HUES64 (cell line): ENCODE measurements at regions not wholly inside any gene's neighbourhood (a gene's known extent, or its start where the extent isn't known, plus 50 kb on each side); places are given as distances from the start of the nearest gene placed in this dataset.

Experiments
- H3K27ac ChIP-seq: 2 replicates; pipeline ENCODE4 v1.7.0; 2013; ENCODE audit warnings: low read depth, low read length, inconsistent platforms
- H3K27me3 ChIP-seq: 2 replicates; pipeline ENCODE4 v1.6.1; 2013; ENCODE audit warnings: mild to moderate bottlenecking, low read length; ENCODE audit not compliant: insufficient read depth
- H3K36me3 ChIP-seq: 2 replicates; pipeline ENCODE4 v1.6.1; 2013; ENCODE audit warnings: mild to moderate bottlenecking, low read length; ENCODE audit not compliant: insufficient read depth
- H3K4me1 ChIP-seq: 2 replicates; pipeline ENCODE4 v1.6.1; 2013; ENCODE audit warnings: mild to moderate bottlenecking, low read length, moderate library complexity; ENCODE audit not compliant: insufficient read depth
- H3K4me3 ChIP-seq: 2 replicates; pipeline ENCODE4 v1.5.1; 2013; ENCODE audit warnings: mild to moderate bottlenecking, low read length, moderate library complexity
- H3K9ac ChIP-seq: 2 replicates; pipeline ENCODE4 v1.6.1; 2013; ENCODE audit warnings: mild to moderate bottlenecking, low read depth, low read length
- H3K9me3 ChIP-seq: 2 replicates; pipeline ENCODE4 v1.6.1; 2013; ENCODE audit warnings: low read depth, low read length; ENCODE audit not compliant: insufficient read depth
- WGBS: fragments of 150-250, 120-280 bp; methylation state at CpG from one replicate; pipeline ENCODE4 v1.1.7; 2013; ENCODE audit warnings: missing lambda C conversion rate; 5-methylcytosine and 5-hydroxymethylcytosine counted together

DNA sequence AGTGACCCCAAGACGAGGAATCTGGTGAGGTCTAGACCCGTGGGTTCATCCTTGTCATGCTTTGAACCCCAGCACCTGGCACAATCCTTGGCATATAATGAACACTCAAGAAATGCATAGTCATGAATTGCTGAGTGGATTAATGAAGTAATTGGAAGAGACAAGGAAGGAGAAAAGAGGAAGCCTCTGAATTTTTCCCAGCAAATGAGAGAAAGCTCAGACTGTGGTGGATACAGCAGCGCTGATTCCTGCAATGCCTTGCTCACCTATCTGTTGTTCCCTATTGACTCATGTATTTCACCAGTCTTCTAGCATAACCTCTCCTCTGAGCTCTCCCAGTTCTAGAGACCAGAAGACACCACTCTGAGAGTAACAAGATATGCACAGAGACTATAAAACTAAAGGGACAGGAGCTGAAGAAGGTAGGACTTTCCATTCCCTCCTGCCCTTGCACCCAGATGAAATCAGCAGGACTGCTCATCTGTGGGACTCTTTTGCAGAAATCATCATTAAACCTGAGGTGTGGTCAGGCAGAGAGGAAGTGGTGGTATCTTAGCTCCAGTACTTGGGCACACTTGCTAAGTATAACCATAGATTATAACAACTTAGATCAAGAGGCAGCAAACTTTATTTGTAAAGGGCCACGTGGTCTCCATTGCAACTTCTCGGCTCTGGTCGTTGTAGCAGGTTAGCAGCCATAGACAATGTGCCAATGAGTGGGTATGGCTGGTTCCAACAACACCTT lies 102.8 kb downstream of the MAF start:
- H3K4me1 ChIP-seq = no peaks in the 10 kb centered on the region
- no peak overlapping the region for H3K4me3 ChIP-seq
- no peak overlapping the region for H3K9ac ChIP-seq
- 93% methylated on average over 6 of the region's 6 CpGs for WGBS
- no peak overlapping the region for H3K27ac ChIP-seq
- H3K9me3 ChIP-seq = no peaks in the 10 kb centered on the region
- H3K36me3 ChIP-seq = no peaks in the 10 kb centered on the region
- H3K27me3 ChIP-seq = no peaks in the 10 kb centered on the region

DNA sequence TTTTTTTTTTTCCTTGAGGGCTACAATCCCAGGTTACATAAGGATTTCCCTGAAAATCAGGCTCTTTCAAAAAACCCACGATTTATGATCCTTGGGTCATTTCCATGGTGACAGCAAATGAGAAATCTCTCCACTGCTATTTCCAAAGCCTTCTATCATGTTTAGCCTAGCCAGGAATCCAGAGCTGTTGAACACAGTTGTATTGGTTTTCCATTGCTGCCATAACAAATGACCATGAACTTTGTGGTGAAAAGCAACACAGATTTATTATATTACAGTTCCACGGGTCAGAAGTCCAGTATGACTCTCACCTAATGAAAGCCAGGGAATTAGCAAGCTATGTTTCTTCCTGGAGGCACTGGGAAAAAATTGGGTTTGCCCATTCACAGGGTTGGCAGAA lies 106.6 kb downstream of the MAF start:
- Histone ChIP-seq H3K4me1 (no peaks in the 10 kb centered on the region), H3K9me3 (no peaks in the 10 kb centered on the region), H3K36me3 (no peaks in the 10 kb centered on the region), H3K27me3 (no peaks in the 10 kb centered on the region), H3K4me3 (no peak overlapping the region), H3K9ac (no peak overlapping the region), H3K27ac (no peak overlapping the region)
- 95% methylated on average over 2 of the region's 2 CpGs for WGBS

DNA sequence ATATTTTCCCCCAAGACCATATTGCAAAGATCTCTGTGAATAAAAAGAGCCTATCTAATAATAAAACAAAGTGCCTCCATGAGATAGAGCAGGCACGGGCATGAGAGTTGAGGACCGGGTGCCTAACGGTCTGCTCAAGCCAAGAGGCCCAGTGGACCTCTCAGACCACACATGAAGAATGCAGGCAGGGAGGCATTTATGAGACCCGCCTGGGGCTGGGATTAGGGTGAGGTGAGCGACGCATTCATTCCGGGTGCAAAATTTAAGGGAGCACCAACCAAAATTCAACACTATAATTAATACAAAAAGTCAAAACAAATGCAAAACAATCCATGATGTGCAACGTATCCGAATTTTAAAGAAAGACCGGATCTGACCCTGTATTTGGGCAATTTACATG lies 108.5 kb downstream of the MAF start:
- Histone ChIP-seq H3K27ac (no peak overlapping the region), H3K36me3 (no peaks in the 10 kb centered on the region), H3K4me3 (no peak overlapping the region), H3K27me3 (no peaks in the 10 kb centered on the region), H3K4me1 (no peaks in the 10 kb centered on the region), H3K9ac (no peak overlapping the region), H3K9me3 (no peaks in the 10 kb centered on the region)
- WGBS = 85% methylated on average over 10 of the region's 10 CpGs

DNA sequence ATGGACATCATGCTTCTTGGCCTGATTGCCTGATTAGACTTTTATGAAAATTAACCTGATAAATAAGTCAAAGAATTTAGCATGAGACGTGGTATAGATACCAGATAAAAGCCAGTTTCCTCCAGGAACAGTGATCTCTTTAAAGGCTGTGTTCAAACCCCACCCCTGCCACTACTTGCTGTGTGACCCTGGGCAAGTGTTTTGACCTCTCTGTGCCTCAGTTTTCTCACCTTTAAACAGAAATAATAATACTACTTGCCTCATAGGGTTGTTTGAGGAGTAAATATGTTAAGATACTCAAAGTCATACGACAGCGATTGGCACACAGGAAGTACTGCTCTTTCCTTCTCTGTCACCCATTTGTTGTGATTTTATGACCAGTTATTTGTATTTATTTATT lies 115.5 kb downstream of the MAF start:
- Histone ChIP-seq H3K4me3 (no peak overlapping the region), H3K27me3 (no peaks in the 10 kb centered on the region), H3K4me1 (no peaks in the 10 kb centered on the region), H3K27ac (no peak overlapping the region), H3K9ac (no peak overlapping the region), H3K36me3 (no peaks in the 10 kb centered on the region), H3K9me3 (no peaks in the 10 kb centered on the region)
- 90% methylated on average over 1 of the region's 3 CpGs for WGBS

DNA sequence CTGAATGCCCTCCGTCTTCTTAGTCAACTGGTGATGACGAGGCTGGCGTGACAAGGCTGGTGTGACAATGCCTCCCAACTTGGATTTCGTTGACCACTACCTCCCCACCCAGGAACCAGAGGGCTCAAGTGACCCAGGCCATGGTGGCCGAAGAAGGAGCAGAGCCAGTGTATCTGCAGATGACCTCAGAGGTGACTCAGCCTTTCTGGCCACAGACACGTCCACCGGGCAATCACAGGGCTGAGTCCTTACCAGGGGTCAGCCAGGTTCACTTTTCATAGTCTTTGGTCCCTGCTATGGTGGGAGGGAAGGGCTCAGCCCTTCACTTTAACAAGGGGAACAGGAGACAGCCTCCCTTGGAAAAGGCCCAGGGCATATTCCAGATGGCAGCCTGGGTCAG lies 116.3 kb downstream of the MAF start:
- Histone ChIP-seq H3K4me3 (no peak overlapping the region), H3K27ac (no peak overlapping the region), H3K9me3 (no peaks in the 10 kb centered on the region), H3K9ac (no peak overlapping the region), H3K4me1 (no peaks in the 10 kb centered on the region), H3K27me3 (no peaks in the 10 kb centered on the region), H3K36me3 (no peaks in the 10 kb centered on the region)
- 93% methylated on average over 7 of the region's 7 CpGs for WGBS

DNA sequence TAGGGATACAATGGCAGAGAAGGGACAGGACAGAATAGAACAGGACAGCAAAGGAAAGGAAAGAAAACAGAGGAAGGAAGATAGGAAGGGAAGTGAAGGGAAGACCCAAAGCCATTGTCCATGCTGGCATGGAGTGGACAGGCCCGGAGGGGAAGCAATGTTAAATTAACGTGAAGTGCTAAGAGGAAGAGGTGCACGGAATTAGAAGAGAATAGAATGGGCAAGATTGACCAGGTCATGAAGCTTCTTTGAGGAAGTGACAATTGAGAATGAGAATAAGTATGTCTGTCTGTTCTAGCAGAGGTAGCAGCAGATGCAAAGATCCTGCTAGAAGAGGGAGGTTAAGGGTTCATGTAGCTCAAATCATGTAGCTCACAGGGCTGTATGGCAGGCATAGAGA lies 117.2 kb downstream of the MAF start:
- H3K27ac ChIP-seq = no peak overlapping the region
- no peaks in the 10 kb centered on the region for H3K4me1 ChIP-seq
- 90% methylated on average over 3 of the region's 3 CpGs for WGBS
- no peaks in the 10 kb centered on the region for H3K9me3 ChIP-seq
- no peak overlapping the region for H3K4me3 ChIP-seq
- no peaks in the 10 kb centered on the region for H3K27me3 ChIP-seq
- H3K36me3 ChIP-seq = no peaks in the 10 kb centered on the region
- no peak overlapping the region for H3K9ac ChIP-seq

DNA sequence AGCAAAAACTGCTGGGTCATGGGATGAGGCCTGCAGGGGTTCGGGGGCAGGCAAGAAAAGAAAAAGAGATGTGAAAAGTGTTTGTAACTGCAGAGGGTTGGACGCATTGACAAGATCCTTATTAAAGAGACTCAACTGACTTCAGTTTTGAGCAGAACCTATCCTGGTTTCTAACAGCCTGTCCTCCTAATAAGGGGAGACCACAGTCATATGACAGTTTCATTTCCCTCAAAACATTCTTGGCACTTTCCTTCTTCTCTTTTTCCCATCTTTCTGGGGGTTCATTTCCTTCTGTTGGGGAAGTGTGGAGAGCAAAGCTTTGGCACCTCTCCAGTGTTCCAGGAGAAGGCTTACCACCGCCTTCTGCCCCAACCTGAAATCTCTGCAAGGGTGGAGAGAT lies 118.5 kb downstream of the MAF start:
- Histone ChIP-seq H3K4me1 (no peaks in the 10 kb centered on the region), H3K36me3 (no peaks in the 10 kb centered on the region), H3K4me3 (no peak overlapping the region), H3K9me3 (no peaks in the 10 kb centered on the region), H3K27me3 (no peaks in the 10 kb centered on the region), H3K9ac (no peak overlapping the region), H3K27ac (no peak overlapping the region)
- WGBS = 92% methylated on average over 3 of the region's 3 CpGs

DNA sequence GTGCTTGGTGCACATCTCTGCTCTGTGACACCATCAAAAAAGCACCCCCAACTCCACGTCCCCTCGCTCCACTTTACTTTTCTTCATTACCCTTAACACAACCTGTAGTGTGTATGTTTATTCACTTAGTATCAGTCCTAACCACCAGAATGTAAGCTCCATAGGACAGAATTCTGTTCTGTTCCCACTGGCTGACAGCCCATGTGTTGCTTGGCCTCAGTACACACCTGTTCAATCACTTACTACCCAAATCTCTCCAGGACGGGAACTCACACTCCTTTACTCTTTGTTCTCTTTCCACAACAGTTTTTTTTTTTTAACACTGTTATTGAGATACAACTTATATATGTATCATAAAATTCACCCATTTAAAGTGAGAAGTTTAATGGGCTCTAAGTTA lies 119.6 kb downstream of the MAF start:
- Histone ChIP-seq H3K4me1 (no peaks in the 10 kb centered on the region), H3K27ac (no peak overlapping the region), H3K9ac (no peak overlapping the region), H3K4me3 (no peak overlapping the region), H3K36me3 (no peaks in the 10 kb centered on the region), H3K9me3 (no peaks in the 10 kb centered on the region), H3K27me3 (no peaks in the 10 kb centered on the region)
- 94% methylated on average over 3 of the region's 3 CpGs for WGBS

DNA sequence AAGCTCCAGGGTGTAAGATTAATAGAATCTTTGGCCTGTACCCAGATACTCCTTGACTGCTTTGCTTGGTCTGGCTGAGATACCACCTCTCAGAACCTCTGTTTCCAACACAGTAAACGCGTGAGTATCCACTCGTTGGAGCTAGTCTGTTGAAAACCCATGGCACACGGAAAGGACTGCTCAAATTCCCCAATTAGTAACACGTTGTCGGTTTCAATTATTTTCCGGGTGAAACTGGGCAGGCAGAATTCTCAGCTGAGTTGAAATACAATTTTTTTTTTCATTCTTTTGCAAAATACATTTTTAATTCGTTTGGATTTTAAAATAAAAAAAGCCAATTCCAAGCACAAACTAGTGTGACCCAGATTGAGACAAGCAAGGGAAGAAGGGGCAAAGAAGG lies 120.5 kb downstream of the MAF start:
- Histone ChIP-seq H3K27me3 (no peaks in the 10 kb centered on the region), H3K27ac (no peak overlapping the region), H3K4me1 (no peaks in the 10 kb centered on the region), H3K9ac (no peak overlapping the region), H3K9me3 (no peaks in the 10 kb centered on the region), H3K36me3 (no peaks in the 10 kb centered on the region), H3K4me3 (no peak overlapping the region)
- 87% methylated on average over 7 of the region's 8 CpGs for WGBS

DNA sequence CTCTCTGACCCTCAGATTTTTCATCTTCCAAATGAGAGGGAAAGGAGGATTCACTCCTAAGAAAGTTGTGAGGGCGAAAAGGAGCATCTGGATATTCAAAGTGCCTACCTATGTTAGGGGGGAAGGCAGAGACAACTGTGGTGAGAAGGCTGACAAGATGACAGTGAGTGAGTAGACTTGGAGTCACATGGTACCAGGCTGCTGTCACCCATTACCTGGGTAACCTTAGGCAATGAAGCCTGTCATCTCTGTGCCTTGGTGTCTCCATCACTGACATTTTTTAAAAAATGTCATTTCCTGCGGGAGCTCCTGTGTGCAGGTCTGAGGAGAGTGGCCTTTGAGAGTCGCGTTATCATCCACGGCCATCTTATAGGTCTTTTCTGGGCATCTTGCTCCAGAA lies 124.0 kb downstream of the MAF start:
- Histone ChIP-seq H3K9me3 (no peaks in the 10 kb centered on the region), H3K4me3 (no peak overlapping the region), H3K27me3 (no peaks in the 10 kb centered on the region), H3K9ac (no peak overlapping the region), H3K27ac (no peak overlapping the region), H3K4me1 (no peaks in the 10 kb centered on the region), H3K36me3 (no peaks in the 10 kb centered on the region)
- WGBS = 92% methylated on average over 5 of the region's 5 CpGs

DNA sequence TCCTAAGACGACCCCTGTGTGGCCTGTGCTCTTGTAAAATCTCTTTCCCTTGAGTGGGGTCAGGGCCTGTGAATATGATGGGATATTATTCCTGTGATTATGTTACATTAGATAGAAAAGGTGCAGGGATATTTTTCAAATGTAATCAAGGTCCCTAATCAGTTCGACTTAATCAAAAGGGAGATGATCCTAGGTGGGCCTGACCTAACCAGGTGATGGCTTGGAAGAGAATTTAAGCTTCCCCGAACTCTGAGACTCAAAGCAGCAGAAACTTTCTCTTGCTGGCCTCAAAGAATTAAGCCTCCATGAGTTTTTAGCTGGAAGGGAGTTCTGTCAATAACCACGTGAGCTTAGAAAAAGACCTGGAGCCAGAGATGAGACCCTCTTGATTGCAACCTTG lies 124.7 kb downstream of the MAF start:
- Histone ChIP-seq H3K9ac (no peak overlapping the region), H3K9me3 (no peaks in the 10 kb centered on the region), H3K27me3 (no peaks in the 10 kb centered on the region), H3K4me3 (no peak overlapping the region), H3K27ac (no peak overlapping the region), H3K4me1 (no peaks in the 10 kb centered on the region), H3K36me3 (no peaks in the 10 kb centered on the region)
- WGBS = 93% methylated on average over 4 of the region's 4 CpGs

DNA sequence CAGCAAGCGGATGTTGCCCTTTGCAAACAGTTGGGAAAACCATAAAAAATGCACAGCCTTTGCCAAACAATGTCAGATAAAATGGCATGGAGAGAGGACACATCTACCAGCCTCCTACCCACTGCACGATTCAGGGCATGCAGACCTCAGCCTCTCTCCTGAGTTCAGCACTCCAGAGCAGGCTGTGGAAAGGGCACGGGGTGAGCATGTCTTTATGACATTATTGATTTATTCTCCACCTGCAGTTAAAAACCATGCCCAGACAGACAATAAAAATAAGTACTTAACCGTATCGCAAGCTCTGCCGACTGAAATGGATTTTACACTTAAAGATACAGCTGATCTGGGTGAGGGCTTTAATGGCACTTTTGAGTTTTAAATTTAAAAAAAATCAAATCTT lies 127.1 kb downstream of the MAF start:
- Histone ChIP-seq H3K27me3 (no peaks in the 10 kb centered on the region), H3K4me3 (no peak overlapping the region), H3K9ac (no peak overlapping the region), H3K36me3 (no peaks in the 10 kb centered on the region), H3K9me3 (no peaks in the 10 kb centered on the region), H3K27ac (no peak overlapping the region), H3K4me1 (no peaks in the 10 kb centered on the region)
- 97% methylated on average over 6 of the region's 6 CpGs for WGBS
